H1 (cell line): ENCODE measurements at regions not wholly inside any gene's neighbourhood (a gene's known extent, or its start where the extent isn't known, plus 50 kb on each side); places are given as distances from the start of the nearest gene placed in this dataset.

Experiments used
- CTCF ChIA-PET: fragments of 300-600 bp; sonication (Branson Sonifier 250); formaldehyde crosslinking; loops from one replicate; lab custom pipeline; 2021; ENCODE audit not compliant: partially characterized antibody; lab: Charles Lee
- POLR2A ChIA-PET: fragments of 300-600 bp; sonication (Branson Sonifier 250); formaldehyde crosslinking; loops from one replicate; lab custom pipeline; 2021; ENCODE audit warnings: inconsistent platforms; ENCODE audit not compliant: partially characterized antibody; lab: Charles Lee
- DNase-seq, 2 experiments: peaks; one replicate each; pipeline versions ENCODE4 v3.0.0 to v3.0.0-alpha.2; 2010 to 2022; ENCODE audit warnings: low spot score in 2 of 2, low read depth in 1 of 2, mixed read lengths in 1 of 2
- FAIRE-seq: peaks from 2 replicates; lab custom pipeline; 2011; peaks lifted over from hg19 to GRCh38; lab: Jason Lieb, UNC
- H2AFZ ChIP-seq: 2 replicates; pipeline ENCODE4 v1.8.1; 2012; ENCODE audit warnings: low read length, inconsistent platforms
- H2AK5ac ChIP-seq: 2 replicates; pipeline ENCODE4 v1.6.1; 2013; ENCODE audit warnings: low read depth, low read length
- H2BK120ac ChIP-seq: replicated peaks from 2 replicates; pipeline ENCODE3; 2013; ENCODE audit warnings: low read depth, low read length, inconsistent platforms
- H2BK12ac ChIP-seq: 2 replicates; pipeline ENCODE4 v1.6.1; 2013; ENCODE audit warnings: low read depth, low read length
- H2BK15ac ChIP-seq: 2 replicates; pipeline ENCODE4 v1.6.1; 2013; ENCODE audit warnings: low read length
- H2BK20ac ChIP-seq: 2 replicates; pipeline ENCODE4 v1.6.1; 2013; ENCODE audit warnings: low read length
- H2BK5ac ChIP-seq: 2 replicates; pipeline ENCODE4 v1.6.1; 2013; ENCODE audit warnings: low read depth, low read length
- H3K14ac ChIP-seq: 2 replicates; pipeline ENCODE4 v1.6.1; 2013; ENCODE audit warnings: inconsistent platforms; ENCODE audit not compliant: insufficient read length
- H3K18ac ChIP-seq: 2 replicates; pipeline ENCODE4 v1.6.1; 2013; ENCODE audit warnings: low read length; ENCODE audit errors: extremely low read depth
- H3K23ac ChIP-seq: 2 replicates; pipeline ENCODE4 v1.6.1; 2013; ENCODE audit warnings: inconsistent platforms; ENCODE audit not compliant: insufficient read length
- H3K23me2 ChIP-seq: 2 replicates; pipeline ENCODE4 v1.6.1; 2013; ENCODE audit warnings: low read depth, low read length
- H3K27ac ChIP-seq: 2 replicates; pipeline ENCODE4 v1.6.1; 2011; ENCODE audit warnings: low read depth, low read length, inconsistent platforms
- H3K27me3 ChIP-seq, 4 experiments: replicated peaks in 1 of 4; 1 replicate in 1 of 4; 2 replicates in 3 of 4; pipeline versions ENCODE4 v1.6.1 to v1.8.1; 2011 to 2013; ENCODE audit warnings: low read length in 3 of 4, mild to moderate bottlenecking in 3 of 4, inconsistent platforms in 2 of 4, mixed read lengths in 2 of 4, moderate library complexity in 1 of 4; ENCODE audit not compliant: control insufficient read depth in 3 of 4, insufficient read depth in 3 of 4; ENCODE audit errors: extremely low read depth in 1 of 4
- H3K36me3 ChIP-seq, 4 experiments: 2 replicates each; pipeline versions ENCODE4 v1.6.1 to v1.8.1; 2011 to 2013; ENCODE audit warnings: mild to moderate bottlenecking in 4 of 4, low read length in 3 of 4, moderate library complexity in 2 of 4, control low read depth in 1 of 4, inconsistent platforms in 1 of 4; ENCODE audit not compliant: insufficient read depth in 4 of 4, control insufficient read depth in 2 of 4
- H3K4ac ChIP-seq: replicated peaks from 2 replicates; pipeline ENCODE3; 2013; ENCODE audit warnings: low read length, low read depth, mixed read lengths, inconsistent platforms; ENCODE audit not compliant: insufficient read length
- H3K4me1 ChIP-seq, 4 experiments: replicated peaks in 1 of 4; 1 replicate in 1 of 4; 2 replicates in 3 of 4; pipeline versions ENCODE4 v1.6.1 to v1.8.1; 2011 to 2013; ENCODE audit warnings: low read length in 3 of 4, inconsistent platforms in 2 of 4, mixed read lengths in 1 of 4; ENCODE audit not compliant: insufficient read depth in 4 of 4, control insufficient read depth in 3 of 4
- H3K4me2 ChIP-seq, 2 experiments: 2 replicates each; pipeline versions ENCODE4 v1.6.1 to v1.8.1; 2011 to 2013; ENCODE audit warnings: low read depth in 2 of 2, low read length in 2 of 2, control low read depth in 1 of 2, inconsistent platforms in 1 of 2, mild to moderate bottlenecking in 1 of 2; ENCODE audit not compliant: insufficient read depth in 1 of 2
- H3K4me3 ChIP-seq, 4 experiments: fragments of 200-600, 300-600 bp in 1 of 4; sonication (generic), shearing (Covaris generic), sonication (Bioruptor Twin) in 1 of 4; 2 replicates each; pipeline versions ENCODE4 v1.5.1 to v1.8.1; 2011 to 2016; ENCODE audit warnings: low read length in 4 of 4, low read depth in 3 of 4, control low read depth in 2 of 4, inconsistent platforms in 2 of 4, mild to moderate bottlenecking in 2 of 4, mixed read lengths in 1 of 4, moderate library complexity in 1 of 4; ENCODE audit not compliant: insufficient read depth in 2 of 4; ENCODE audit errors: extremely low read depth in 1 of 4
- H3K56ac ChIP-seq: replicated peaks from 2 replicates; pipeline ENCODE3; 2013; ENCODE audit warnings: low read depth, mild to moderate bottlenecking, mixed read lengths, low read length, inconsistent platforms; ENCODE audit not compliant: insufficient read length
- H3K79me1 ChIP-seq: 2 replicates; pipeline ENCODE4 v1.6.1; 2013; ENCODE audit warnings: low read depth, low read length, control low read depth
- H3K79me2 ChIP-seq, 2 experiments: 2 replicates each; pipeline versions ENCODE4 v1.6.1 to v1.8.1; 2012 to 2013; ENCODE audit warnings: low read length in 2 of 2, mild to moderate bottlenecking in 2 of 2, inconsistent platforms in 1 of 2; ENCODE audit not compliant: insufficient read depth in 2 of 2, control insufficient read depth in 1 of 2
- H3K9ac ChIP-seq, 4 experiments: replicated peaks in 1 of 4; 1 replicate in 1 of 4; 2 replicates in 3 of 4; pipeline versions ENCODE4 v1.6.1 to v1.8.1; 2011 to 2013; ENCODE audit warnings: low read depth in 3 of 4, low read length in 3 of 4, control low read depth in 2 of 4, mild to moderate bottlenecking in 2 of 4, moderate library complexity in 2 of 4, inconsistent platforms in 1 of 4; ENCODE audit errors: extremely low read depth in 1 of 4
- H3K9me3 ChIP-seq, 2 experiments: 2 replicates each; pipeline versions ENCODE4 v1.6.1 to v1.8.1; 2012 to 2013; ENCODE audit warnings: mild to moderate bottlenecking in 2 of 2, moderate library complexity in 2 of 2, control low read depth in 1 of 2, inconsistent platforms in 1 of 2, low read depth in 1 of 2, low read length in 1 of 2, mixed read lengths in 1 of 2; ENCODE audit not compliant: insufficient read depth in 2 of 2
- H4K20me1 ChIP-seq, 2 experiments: replicated peaks in 1 of 2; 2 replicates each; pipeline versions ENCODE3 to v1.8.1; 2011 to 2013; ENCODE audit warnings: inconsistent platforms in 2 of 2, low read length in 2 of 2, mild to moderate bottlenecking in 1 of 2; ENCODE audit not compliant: insufficient read depth in 2 of 2, control insufficient read depth in 1 of 2
- H4K5ac ChIP-seq: 2 replicates; pipeline ENCODE4 v1.6.1; 2013; ENCODE audit warnings: low read length, low read depth, mixed read lengths, inconsistent platforms; ENCODE audit not compliant: insufficient read length
- H4K8ac ChIP-seq: 2 replicates; pipeline ENCODE4 v1.8.0; 2013; ENCODE audit warnings: mild to moderate bottlenecking, moderate library complexity, low read length, inconsistent platforms; ENCODE audit not compliant: insufficient read depth; ENCODE audit errors: extremely low read depth
- H4K91ac ChIP-seq: replicated peaks from 2 replicates; pipeline ENCODE3; 2013; ENCODE audit warnings: low read length, mixed read lengths, inconsistent platforms; ENCODE audit not compliant: insufficient read length
- CTBP2 ChIP-seq: IDR thresholded peaks from 2 replicates; pipeline ENCODE4 v1.7.0; 2011; ENCODE audit warnings: borderline replicate concordance, mild to moderate bottlenecking, moderate library complexity, mixed read lengths, low read length; ENCODE audit not compliant: insufficient read depth, insufficient read length
- GABPA ChIP-seq: IDR thresholded peaks from 2 replicates; pipeline ENCODE4 v1.6.1; 2011; ENCODE audit warnings: mild to moderate bottlenecking, low read length, moderate library complexity, borderline replicate concordance; ENCODE audit not compliant: insufficient read depth
- JUN ChIP-seq: IDR thresholded peaks from 2 replicates; pipeline ENCODE4 v1.6.1; 2011; ENCODE audit warnings: low read depth, mild to moderate bottlenecking, improper control_type of control experiment, low read length
- RFX5 ChIP-seq: IDR thresholded peaks from 2 replicates; pipeline ENCODE4 v1.6.1; 2011; ENCODE audit warnings: low read depth, low read length, improper control_type of control experiment, borderline replicate concordance
- RXRA ChIP-seq: IDR thresholded peaks from 2 replicates; pipeline ENCODE4 v1.6.1; 2011; ENCODE audit warnings: low read depth, mild to moderate bottlenecking, low read length, moderate library complexity; ENCODE audit not compliant: insufficient read depth
- SAP30 ChIP-seq: fragments of 300-600 bp; sonication (generic); IDR thresholded peaks from 2 replicates; pipeline ENCODE4 v1.7.1; 2012; ENCODE audit warnings: low read length, moderate library complexity, mild to moderate bottlenecking, inconsistent platforms; ENCODE audit not compliant: insufficient read depth, insufficient replicate concordance
- SIN3A ChIP-seq, 2 experiments: IDR thresholded peaks in 1 of 2; conservative IDR thresholded peaks in 1 of 2; 2 replicates each; pipeline ENCODE4 v1.6.1; 2011 to 2012; ENCODE audit warnings: low read length in 2 of 2, improper control_type of control experiment in 1 of 2, low read depth in 1 of 2, mild to moderate bottlenecking in 1 of 2
- SIX5 ChIP-seq: IDR thresholded peaks from 2 replicates; pipeline ENCODE4 v1.6.1; 2011; ENCODE audit warnings: mild to moderate bottlenecking, low read depth, low read length
- TCF12 ChIP-seq: IDR thresholded peaks from 2 replicates; pipeline ENCODE4 v1.6.1; 2011; ENCODE audit warnings: low read depth, mild to moderate bottlenecking, low read length
- whole genome bisulfite sequencing, 2 experiments: shearing (Covaris generic) in 1 of 2; methylation state at CpG; one replicate each; pipeline versions ENCODE4 v1.1.6 to v1.1.7; 2013 to 2015; ENCODE audit warnings: low lambda C conversion rate in 2 of 2, mixed read lengths in 2 of 2, inconsistent platforms in 1 of 2, low coverage in 1 of 2, missing lambda C conversion rate in 1 of 2; ENCODE audit not compliant: insufficient replicate concordance in 2 of 2, insufficient coverage in 1 of 2, insufficient read length in 1 of 2; ENCODE audit errors: extremely low coverage in 1 of 2, missing lambda C conversion rate in 1 of 2; 5-methylcytosine and 5-hydroxymethylcytosine counted together
- TF ChIP-seq, protein P1 (sequence below): IDR thresholded peaks from 2 replicates; pipeline ENCODE4 v1.6.1; 2012; ENCODE audit warnings: low read length, inconsistent platforms

DNA sequence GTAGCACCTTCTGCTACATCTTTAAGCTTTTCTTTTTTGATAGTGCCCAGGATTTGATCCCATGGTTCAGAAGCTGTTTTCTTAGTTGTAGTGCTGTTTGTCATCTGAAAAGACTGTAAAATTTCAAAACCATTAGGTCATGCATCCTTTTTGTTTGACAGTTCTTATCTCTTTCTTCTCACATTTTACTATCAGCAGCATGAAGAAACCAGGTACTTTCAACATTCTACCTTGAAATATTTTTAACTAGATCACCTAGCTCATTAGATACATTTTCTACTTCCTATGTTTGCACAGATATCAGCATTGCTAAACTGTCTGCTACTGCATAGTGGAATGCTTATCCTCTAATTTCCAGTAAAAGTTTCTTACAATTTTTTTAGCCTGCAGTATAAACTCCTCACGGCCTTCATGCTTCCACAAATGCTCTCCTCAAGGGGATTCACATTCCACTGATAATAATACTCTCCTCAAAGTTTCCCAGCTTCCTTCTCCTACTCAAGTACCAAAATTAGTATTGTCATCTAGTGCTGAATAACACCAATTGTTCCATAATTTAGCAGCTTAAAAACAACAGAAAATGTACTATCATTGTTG is 243.9 kb upstream of the ZRANB2 start:
- Histone ChIP-seq H2BK12ac (no peak overlapping the region), H3K9ac (no peak overlapping the region), H3K4me1 (no peaks in the 10 kb centered on the region), H2BK20ac (no peak overlapping the region), H3K14ac (no peak overlapping the region), H4K8ac (no peak overlapping the region), H2AK5ac (no peak overlapping the region), H3K4me3 (no peak overlapping the region), H3K4ac (no peak overlapping the region), H2BK15ac (no peak overlapping the region), H3K23ac (no peak overlapping the region), H2BK120ac (no peak overlapping the region), H3K23me2 (no peaks in the 10 kb centered on the region), H2BK5ac (no peak overlapping the region), H3K4me2 (no peak overlapping the region), H3K36me3 (no peaks in the 10 kb centered on the region), H3K56ac (no peak overlapping the region), H2AFZ (no peak overlapping the region), H3K9me3 (no peaks in the 10 kb centered on the region), H3K18ac (no peak overlapping the region), H4K91ac (no peak overlapping the region), H3K27ac (no peak overlapping the region), H3K27me3 (no peaks in the 10 kb centered on the region), H3K79me2 (no peaks in the 10 kb centered on the region), H3K79me1 (no peaks in the 10 kb centered on the region), H4K20me1 (no peaks in the 10 kb centered on the region), H4K5ac (no peak overlapping the region)
- 75% methylated on average over 1 of the region's 1 CpG; no CpG with 5 or more reads in 1 of the 2 experiments for WGBS, 2 experiments
- CTCF ChIA-PET, result no interaction called here
- POLR2A ChIA-PET, result no interaction called here
- DNase-seq, result no peak
- no peak for TF ChIP-seq SIN3A (conservative IDR thresholded peaks at IDR 0.05 in 1 of 2, IDR thresholded peaks at IDR 0.05 in 1 of 2; ENCODE audit: low read depth in 1 of 2, low read length in 2 of 2)
- no peak for TF ChIP-seq SAP30
- no peak for TF ChIP-seq RFX5
- no peak for TF ChIP-seq GABPA
- no peak for TF ChIP-seq JUN
- no peak for TF ChIP-seq TCF12
- TF ChIP-seq, protein P1, sequence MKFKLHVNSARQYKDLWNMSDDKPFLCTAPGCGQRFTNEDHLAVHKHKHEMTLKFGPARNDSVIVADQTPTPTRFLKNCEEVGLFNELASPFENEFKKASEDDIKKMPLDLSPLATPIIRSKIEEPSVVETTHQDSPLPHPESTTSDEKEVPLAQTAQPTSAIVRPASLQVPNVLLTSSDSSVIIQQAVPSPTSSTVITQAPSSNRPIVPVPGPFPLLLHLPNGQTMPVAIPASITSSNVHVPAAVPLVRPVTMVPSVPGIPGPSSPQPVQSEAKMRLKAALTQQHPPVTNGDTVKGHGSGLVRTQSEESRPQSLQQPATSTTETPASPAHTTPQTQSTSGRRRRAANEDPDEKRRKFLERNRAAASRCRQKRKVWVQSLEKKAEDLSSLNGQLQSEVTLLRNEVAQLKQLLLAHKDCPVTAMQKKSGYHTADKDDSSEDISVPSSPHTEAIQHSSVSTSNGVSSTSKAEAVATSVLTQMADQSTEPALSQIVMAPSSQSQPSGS, result no peak
- TF ChIP-seq RXRA, result no peak
- TF ChIP-seq CTBP2, result no peak
- TF ChIP-seq SIX5, result no peak
- FAIRE-seq, result no peak
